Caco-2 (cell line): ENCODE measurements at regions not wholly inside any gene's neighbourhood (a gene's known extent, or its start where the extent isn't known, plus 50 kb on each side); places are given as distances from the start of the nearest gene placed in this dataset.

Experiments used
- BruUV-seq: library from RNA; stranded (reverse); fragments of 400-500 nt; replicated peaks from 2 replicates; lab custom pipeline; 2021; lab: Mats Ljungman, UMichigan
- CTCF ChIA-PET: fragments of 300-600 bp; sonication (Branson Sonifier 250); formaldehyde crosslinking; loops from one replicate; lab custom pipeline; 2022; ENCODE audit warnings: antibody characterized with exemption; lab: Charles Lee
- POLR2A ChIA-PET: fragments of 300-600 bp; sonication (Branson Sonifier 250); formaldehyde crosslinking; loops from one replicate; lab custom pipeline; 2022; ENCODE audit warnings: antibody characterized with exemption; lab: Charles Lee
- DNase-seq, 2 experiments: peaks; one replicate each; pipeline versions ENCODE4 v3.0.0 to v3.0.0-alpha.2; 2020 to 2022
- H3K27me3 ChIP-seq: replicated peaks from 2 replicates; pipeline ENCODE4 v1.6.0; 2011; ENCODE audit warnings: low read length; ENCODE audit not compliant: control insufficient read depth, insufficient read depth
- H3K36me3 ChIP-seq: 2 replicates; pipeline ENCODE4 v1.5.1; 2011; ENCODE audit warnings: low read length; ENCODE audit not compliant: control insufficient read depth, insufficient read depth
- H3K4me1 ChIP-seq: fragments of 250-450 bp; sonication (Bioruptor Pico); 2 replicates; pipeline ENCODE4 v1.5.1; 2020; ENCODE audit warnings: mild to moderate bottlenecking
- H3K4me3 ChIP-seq: 2 replicates; pipeline ENCODE4 v1.5.1; 2011; ENCODE audit warnings: low read depth, mild to moderate bottlenecking, control low read depth, low read length
- H3K9me3 ChIP-seq: fragments of 250-450 bp; sonication (Bioruptor Pico); 2 replicates; pipeline ENCODE4 v1.5.1; 2020; ENCODE audit warnings: mild to moderate bottlenecking, moderate library complexity
- H3K27ac Mint-ChIP-seq: one replicate; pipeline ENCODE4 v1.8.0; 2022; ENCODE audit warnings: mixed read lengths; ENCODE audit not compliant: unreplicated experiment
- H3K27me3 Mint-ChIP-seq: one replicate; pipeline ENCODE4 v1.8.0; 2022; ENCODE audit warnings: mixed read lengths; ENCODE audit not compliant: insufficient read depth, unreplicated experiment
- H3K36me3 Mint-ChIP-seq: one replicate; pipeline ENCODE4 v1.8.0; 2022; ENCODE audit warnings: mild to moderate bottlenecking, mixed read lengths; ENCODE audit not compliant: insufficient read depth, unreplicated experiment
- H3K4me1 Mint-ChIP-seq: one replicate; pipeline ENCODE4 v1.8.0; 2022; ENCODE audit warnings: low read depth, mixed read lengths; ENCODE audit not compliant: unreplicated experiment
- H3K4me3 Mint-ChIP-seq: one replicate; pipeline ENCODE4 v1.8.0; 2022; ENCODE audit warnings: mild to moderate bottlenecking, moderate library complexity, mixed read lengths; ENCODE audit not compliant: unreplicated experiment
- H3K9me3 Mint-ChIP-seq: one replicate; pipeline ENCODE4 v1.8.0; 2022; ENCODE audit warnings: mixed read lengths; ENCODE audit not compliant: unreplicated experiment
- CTCF ChIP-seq, 2 experiments: fragments of 200-600 bp in 1 of 2; IDR thresholded peaks; 1 replicate in 1 of 2; 2 replicates in 1 of 2; pipeline versions ENCODE4 v1.5.1 to v1.8.0; 2011 to 2022; ENCODE audit warnings: antibody characterized with exemption in 1 of 2, control low read depth in 1 of 2, inconsistent platforms in 1 of 2, low read depth in 1 of 2, low read length in 1 of 2, mild to moderate bottlenecking in 1 of 2, moderate library complexity in 1 of 2; ENCODE audit not compliant: insufficient read depth in 1 of 2, severe bottlenecking in 1 of 2, unreplicated experiment in 1 of 2
- intact Hi-C: fragments of 100-400 bp; cut with micrococcal nuclease; formaldehyde crosslinking; loops from one replicate; pipeline ENCODE4 v1.10.0; 2022; ENCODE audit not compliant: unreplicated experiment

DNA sequence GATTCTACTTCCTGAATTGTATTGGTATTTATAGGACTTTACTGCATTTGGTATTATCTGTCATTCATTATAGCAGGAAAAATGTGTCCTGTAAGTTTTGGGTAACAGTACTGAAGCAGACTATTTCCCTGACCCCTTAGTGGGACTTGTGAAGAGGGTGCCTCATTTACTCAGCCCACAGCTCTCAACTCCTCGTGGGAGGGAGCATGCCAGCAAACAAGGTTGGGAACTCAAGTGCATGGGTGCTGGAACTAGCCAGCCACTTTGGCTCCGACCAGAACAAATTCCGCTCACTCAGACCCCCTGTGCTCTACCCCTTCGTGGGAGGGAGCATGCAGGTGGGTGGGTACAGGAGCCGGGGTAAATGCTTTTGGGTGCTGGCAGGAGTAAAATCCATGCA is 1773.5 kb upstream of the WWC1 start:
- Mint-ChIP-seq H3K9me3 (no peaks in the 10 kb centered on the region), H3K4me3 (no peak overlapping the region), H3K27me3 (peaks cover 3% of the 10 kb centered on the region), H3K27ac (no peak overlapping the region), H3K36me3 (no peaks in the 10 kb centered on the region), H3K4me1 (no peaks in the 10 kb centered on the region)
- no peak overlapping the region for H3K4me3 ChIP-seq
- H3K9me3 ChIP-seq = no peaks in the 10 kb centered on the region
- ChIA-PET CTCF (no interaction called here), POLR2A (no interaction called here)
- no peaks in the 10 kb centered on the region for H3K36me3 ChIP-seq
- TF ChIP-seq CTCF (IDR thresholded peaks at IDR 0.05; ENCODE audit: insufficient read depth in 1 of 2, low read depth in 1 of 2, low read length in 1 of 2, severe bottlenecking in 1 of 2, unreplicated experiment in 1 of 2) = no peak
- intact Hi-C loops = no loop called here
- no TSS peak for BruUV-seq
- no peak for DNase-seq
- no peaks in the 10 kb centered on the region for H3K27me3 ChIP-seq
- no peaks in the 10 kb centered on the region for H3K4me1 ChIP-seq

DNA sequence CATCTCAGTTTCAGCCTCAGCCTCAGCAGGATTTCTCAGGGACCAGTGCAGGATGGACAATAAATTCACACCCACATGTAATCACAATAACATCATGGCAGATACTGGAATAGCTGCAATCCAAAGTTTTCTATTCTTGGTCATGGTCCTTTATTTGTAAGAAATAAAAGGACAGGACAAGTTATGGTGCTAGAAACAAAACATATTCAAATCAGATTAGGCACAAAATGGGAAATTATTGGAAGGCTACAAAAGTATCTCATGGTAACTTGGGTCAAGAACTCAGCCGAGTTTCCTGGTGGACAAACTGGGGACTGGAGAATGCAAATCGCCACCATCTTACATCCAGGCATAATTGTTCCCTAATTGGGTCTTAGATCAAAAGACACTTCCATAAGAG is 1768.2 kb upstream of the WWC1 start:
- intact Hi-C loops = no loop called here
- H3K36me3 Mint-ChIP-seq = no peaks in the 10 kb centered on the region
- DNase-seq = no peak
- Histone ChIP-seq H3K4me3 (no peak overlapping the region), H3K27me3 (no peaks in the 10 kb centered on the region), H3K4me1 (no peaks in the 10 kb centered on the region), H3K9me3 (no peaks in the 10 kb centered on the region), H3K36me3 (no peaks in the 10 kb centered on the region; the same call in 1 of the 2 replicates)
- no peak overlapping the region for H3K4me3 Mint-ChIP-seq
- peaks cover 7% of the 10 kb centered on the region for H3K27me3 Mint-ChIP-seq
- no peaks in the 10 kb centered on the region for H3K9me3 Mint-ChIP-seq
- no peaks in the 10 kb centered on the region for H3K4me1 Mint-ChIP-seq
- ChIA-PET POLR2A (interaction anchor here (0.7 kb wide), 1 partner anchor 269 kb away, joined by 4 read pairs; no protein-coding TSS in a partner anchor), CTCF (no interaction called here)
- TF ChIP-seq CTCF (IDR thresholded peaks at IDR 0.05; ENCODE audit: insufficient read depth in 1 of 2, low read depth in 1 of 2, low read length in 1 of 2, severe bottlenecking in 1 of 2, unreplicated experiment in 1 of 2) = no peak
- no peak overlapping the region for H3K27ac Mint-ChIP-seq
- BruUV-seq = no TSS peak

DNA sequence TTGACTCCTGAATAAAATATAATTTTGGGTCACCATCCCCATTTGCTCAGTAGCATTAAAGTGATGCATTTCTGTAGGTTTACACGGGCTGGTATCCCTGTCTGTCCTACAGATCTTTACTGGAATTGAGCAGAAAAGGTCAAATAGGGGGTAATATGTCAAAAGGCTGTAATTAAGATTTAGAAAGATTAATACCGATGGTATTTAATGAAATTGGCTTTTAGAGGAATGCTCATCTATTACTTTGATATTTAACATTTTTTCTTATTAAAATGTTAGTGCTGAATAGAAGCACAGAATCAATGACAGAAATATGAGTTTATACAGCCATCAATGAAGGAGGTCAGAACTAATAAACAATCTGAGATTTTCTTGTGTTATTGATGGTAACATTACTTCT is 1762.2 kb upstream of the WWC1 start:
- ChIA-PET POLR2A (no interaction called here), CTCF (no interaction called here)
- no peak for DNase-seq
- no peak for TF ChIP-seq CTCF (IDR thresholded peaks at IDR 0.05; ENCODE audit: insufficient read depth in 1 of 2, low read depth in 1 of 2, low read length in 1 of 2, severe bottlenecking in 1 of 2, unreplicated experiment in 1 of 2)
- Mint-ChIP-seq H3K4me1 (no peaks in the 10 kb centered on the region), H3K4me3 (no peak overlapping the region), H3K27me3 (peaks cover 7% of the 10 kb centered on the region), H3K27ac (no peak overlapping the region), H3K9me3 (no peaks in the 10 kb centered on the region), H3K36me3 (no peaks in the 10 kb centered on the region)
- H3K27me3 ChIP-seq = no peaks in the 10 kb centered on the region
- H3K36me3 ChIP-seq = no peaks in the 10 kb centered on the region; the same call in 1 of the 2 replicates
- no peak overlapping the region for H3K4me3 ChIP-seq
- no TSS peak for BruUV-seq
- H3K9me3 ChIP-seq = no peaks in the 10 kb centered on the region
- intact Hi-C loops = no loop called here
- no peaks in the 10 kb centered on the region for H3K4me1 ChIP-seq
